HT1080 (cell line): ENCODE measurements at regions not wholly inside any gene's neighbourhood (a gene's known extent, or its start where the extent isn't known, plus 50 kb on each side); places are given as distances from the start of the nearest gene placed in this dataset.
"Not testable (repeated sequence)": the region's sequence is repeated elsewhere in the genome, so short reads cannot be mapped to it uniquely, and the experiment has no call there.

Source experiments
- DNase-seq: peaks from one replicate; pipeline ENCODE4 v3.0.0-alpha.2; 2015; ENCODE audit warnings: low read depth

- not testable (repeated sequence) for DNase-seq
Measured at GRCh38 chr15:84152381-84152979, 83.1 kb upstream of the GOLGA6L4 start.

- DNase-seq, result not testable (repeated sequence)
Measured at GRCh38 chr15:84153655-84154140, 81.9 kb upstream of the GOLGA6L4 start.

GRCh38 chr15:84154314-84154713 is 81.3 kb upstream of the GOLGA6L4 start:
- not testable (repeated sequence) for DNase-seq

- DNase-seq, result not testable (repeated sequence)
Measured at GRCh38 chr15:84154787-84155186, 80.8 kb upstream of the GOLGA6L4 start.

- DNase-seq, result not testable (repeated sequence)
Measured at GRCh38 chr15:84155792-84156587, 79.6 kb upstream of the GOLGA6L4 start.

GRCh38 chr15:84156588-84156840 is 79.1 kb upstream of the GOLGA6L4 start:
- not testable (repeated sequence) for DNase-seq

GRCh38 chr15:84157056-84157632 is 78.4 kb upstream of the GOLGA6L4 start:
- DNase-seq, result not testable (repeated sequence)

GRCh38 chr15:84157857-84158256 is 77.7 kb upstream of the GOLGA6L4 start:
- not testable (repeated sequence) for DNase-seq

- DNase-seq, result not testable (repeated sequence)
Measured at GRCh38 chr15:84159346-84160269, 76.0 kb upstream of the GOLGA6L4 start.

- DNase-seq, result not testable (repeated sequence)
Measured at GRCh38 chr15:84164423-84165292, 70.9 kb upstream of the GOLGA6L4 start.

- DNase-seq, result not testable (repeated sequence)
Measured at GRCh38 chr15:84170029-84170428, 65.5 kb upstream of the GOLGA6L4 start.

GRCh38 chr15:84173231-84173610 is 62.4 kb upstream of the GOLGA6L4 start:
- not testable (repeated sequence) for DNase-seq
